ENCODE measurements at regions not wholly inside any gene's neighbourhood (a gene's known extent, or its start where the extent isn't known, plus 50 kb on each side); places are given as distances from the start of the nearest gene placed in this dataset.

DNA sequence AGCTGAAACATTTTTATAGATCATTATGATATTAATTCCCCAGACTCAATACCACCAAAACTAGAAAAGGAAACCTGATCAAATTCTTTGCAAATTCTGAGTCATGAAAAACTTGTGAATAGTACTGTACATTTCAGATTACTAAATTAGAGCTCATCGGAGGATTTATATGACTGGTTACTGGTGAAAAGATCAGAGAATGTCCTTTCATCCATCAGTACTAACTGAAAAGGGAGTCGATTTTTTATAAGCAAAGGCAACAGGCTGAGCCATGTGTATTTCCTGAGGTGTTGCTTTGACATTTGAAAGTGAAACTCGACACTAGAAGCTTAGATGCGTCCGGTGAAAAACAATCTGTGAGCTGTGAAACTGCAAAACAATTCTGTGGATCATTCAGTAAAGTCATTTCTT, 155.7 kb downstream of the TNFSF18 start:
- no peak for DNase-seq

DNA sequence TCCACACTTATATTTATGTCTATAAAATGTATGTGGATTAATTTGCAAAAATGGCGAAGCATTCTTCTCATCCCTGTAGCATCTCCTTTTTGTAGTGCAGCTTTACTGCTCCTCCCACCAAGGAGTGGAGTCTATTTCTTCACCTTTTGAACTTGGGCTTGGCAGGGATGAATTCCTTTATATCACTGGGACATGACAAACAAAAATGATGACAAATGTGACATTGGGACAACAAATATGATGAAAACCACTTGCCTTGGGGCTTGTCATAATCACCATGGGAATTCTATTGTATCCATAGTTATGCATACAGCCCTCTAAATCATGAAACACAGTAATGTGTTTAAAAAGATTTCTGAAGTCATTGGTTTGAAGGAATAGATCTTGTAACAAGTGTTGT, 155.0 kb downstream of the TNFSF18 start:
- no peak for DNase-seq

DNA sequence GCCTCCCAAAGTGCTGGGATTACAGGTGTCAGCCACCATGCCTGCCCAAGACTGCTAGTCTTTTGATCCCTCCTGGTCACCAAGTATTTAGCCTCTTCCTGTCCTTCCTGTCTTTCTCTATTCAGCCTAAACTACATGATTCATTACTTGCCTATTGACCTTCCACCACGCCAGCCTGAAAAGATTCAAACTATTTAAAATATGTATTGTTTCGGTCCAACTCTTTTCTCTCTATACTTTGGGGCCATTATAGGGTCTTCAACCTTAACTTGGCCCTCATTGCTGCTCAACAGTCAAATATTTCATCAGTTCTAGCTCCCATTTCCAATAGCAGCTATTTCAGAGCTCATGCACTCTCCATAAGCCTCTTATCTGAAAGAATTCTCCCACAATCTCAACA, 153.0 kb downstream of the TNFSF18 start:
- no peak for DNase-seq

DNA sequence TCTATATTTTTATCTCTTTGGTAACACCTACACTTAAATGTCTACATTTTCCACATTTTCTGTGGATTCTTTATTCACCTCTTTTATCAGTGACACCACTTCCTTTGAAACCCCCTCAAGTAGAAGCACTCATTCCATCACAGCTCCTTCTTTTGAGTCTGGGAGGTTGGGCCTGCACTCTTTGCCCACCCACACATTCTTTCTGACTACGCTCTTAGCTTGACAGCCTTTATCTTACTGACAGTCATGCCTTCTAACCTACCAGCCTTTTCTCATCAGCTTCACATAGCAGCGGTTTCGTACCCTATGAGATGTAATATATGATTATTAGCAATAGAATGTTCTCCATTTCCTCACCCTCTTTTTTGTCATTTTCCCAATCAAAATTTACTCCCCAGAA, 151.9 kb downstream of the TNFSF18 start:
- no peak for DNase-seq

DNA sequence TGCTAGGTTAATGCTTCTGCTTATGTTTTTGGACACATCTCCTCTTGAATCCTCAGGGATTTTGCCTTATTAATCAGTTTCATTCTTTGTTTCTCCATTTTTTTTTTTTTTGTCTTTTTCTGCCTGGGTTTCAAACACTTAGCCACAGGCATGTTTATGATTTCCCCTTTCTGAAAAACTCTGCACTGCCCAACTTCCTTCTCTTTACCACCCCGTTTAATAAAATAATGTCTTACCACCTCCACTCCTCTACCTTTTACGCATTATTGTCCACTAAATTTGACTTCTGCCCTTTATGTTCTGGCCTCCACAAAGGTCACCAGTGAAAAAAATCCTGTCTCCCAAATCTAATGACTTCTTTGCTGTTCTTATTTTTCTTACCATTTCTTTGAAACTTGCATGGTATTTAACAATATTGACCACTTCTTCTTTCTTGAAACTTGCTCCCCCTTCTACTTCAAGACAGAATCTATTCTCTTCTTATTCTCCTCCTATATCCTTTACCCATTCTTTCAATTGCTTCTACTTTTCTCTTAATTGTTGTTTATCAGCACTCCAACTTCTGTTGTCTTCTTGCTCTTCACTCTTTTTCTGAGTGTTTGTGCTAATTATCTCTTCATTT, 150.3 kb downstream of the TNFSF18 start:
- no peak for DNase-seq

DNA sequence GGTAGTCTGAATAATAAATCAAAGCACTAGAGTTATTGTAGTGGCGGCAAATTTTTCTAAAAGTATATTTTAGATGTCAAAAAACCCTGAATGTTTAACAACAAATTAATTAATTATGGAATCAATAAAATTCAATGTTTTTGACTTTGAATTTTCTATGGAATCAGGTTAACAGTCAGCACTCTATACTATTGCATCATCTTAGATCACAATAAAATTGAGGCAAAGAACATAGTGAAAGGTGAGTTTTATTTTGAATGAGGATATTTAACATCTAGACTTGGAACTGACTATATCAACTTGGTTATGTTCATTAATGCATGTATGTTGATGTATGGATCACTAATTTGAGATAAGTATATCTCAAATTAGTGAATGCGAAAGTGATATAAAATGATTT, 148.5 kb downstream of the TNFSF18 start:
- no peak for DNase-seq

DNA sequence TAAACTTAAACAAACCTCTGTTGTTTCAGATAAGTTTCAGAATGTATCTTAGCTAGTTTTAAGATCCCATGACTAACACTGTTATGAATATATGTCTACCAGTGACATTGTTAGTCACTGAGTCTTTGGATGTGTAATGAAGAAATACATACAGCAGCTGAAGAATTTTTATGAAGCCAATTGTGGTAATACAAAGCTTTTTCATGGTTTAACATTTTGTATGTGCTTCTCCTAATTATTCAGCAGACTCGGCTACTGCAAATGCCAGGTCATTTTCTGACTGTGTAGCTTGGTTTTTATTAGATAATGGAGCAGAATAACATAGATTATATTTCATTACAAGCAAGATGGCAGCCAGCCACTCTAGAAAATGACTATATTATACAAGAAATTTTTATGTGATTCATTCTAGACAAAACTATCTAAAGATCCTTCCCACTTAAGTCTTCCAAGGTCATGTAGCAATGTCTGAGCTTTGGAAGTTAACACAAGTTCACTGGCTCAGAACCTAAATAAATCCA, 147.8 kb downstream of the TNFSF18 start:
- no peak for DNase-seq

DNA sequence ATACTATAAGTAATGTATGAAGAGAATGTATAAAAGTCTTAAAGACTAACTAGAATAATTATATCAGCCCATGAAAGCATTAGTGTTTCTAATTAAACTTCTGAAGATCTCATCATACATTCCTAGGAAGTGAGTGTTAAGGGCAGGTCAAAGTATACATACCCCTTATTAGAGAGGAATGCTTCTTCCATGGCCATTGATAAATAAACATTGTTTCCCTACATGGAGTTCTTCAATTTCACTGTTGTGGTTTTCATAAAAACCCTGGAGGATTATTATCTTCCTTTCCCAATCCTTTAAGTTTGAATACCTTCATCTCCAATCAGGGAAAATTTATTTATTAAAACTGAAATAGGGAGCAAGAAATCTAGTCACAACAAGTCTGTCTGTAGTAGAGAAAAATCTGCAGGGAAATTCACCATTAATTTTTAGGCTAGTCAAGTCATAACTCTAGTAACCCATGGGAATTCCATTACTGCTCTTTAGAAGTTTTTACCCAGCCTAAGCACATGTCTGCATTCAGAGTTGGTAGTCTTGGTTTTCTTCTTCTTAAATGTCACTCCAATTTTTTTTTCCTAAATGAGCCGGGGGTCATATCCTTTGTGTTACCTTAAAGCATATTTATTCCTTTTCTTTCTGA, 147.0 kb downstream of the TNFSF18 start:
- DNase-seq = no peak

DNA sequence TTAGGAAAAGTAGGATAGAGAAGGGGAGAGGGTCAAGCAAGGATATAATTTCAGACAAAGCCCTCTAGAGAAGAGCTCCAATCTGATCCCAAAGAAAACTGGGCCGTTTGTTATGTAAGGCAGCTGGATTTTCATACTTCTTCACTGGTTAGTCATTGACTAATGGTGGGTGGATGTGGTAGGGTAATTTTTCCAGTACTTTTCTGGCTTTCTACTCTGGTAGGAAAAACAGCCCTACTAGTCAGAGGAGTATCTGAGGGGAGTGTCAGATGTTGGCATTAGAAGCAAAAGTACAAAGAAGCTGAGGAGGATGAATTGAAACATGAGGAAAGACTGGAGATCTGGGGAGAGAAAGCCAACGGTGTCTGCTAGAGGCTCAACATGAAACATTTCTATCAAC, 145.3 kb downstream of the TNFSF18 start:
- DNase-seq = no peak

DNA sequence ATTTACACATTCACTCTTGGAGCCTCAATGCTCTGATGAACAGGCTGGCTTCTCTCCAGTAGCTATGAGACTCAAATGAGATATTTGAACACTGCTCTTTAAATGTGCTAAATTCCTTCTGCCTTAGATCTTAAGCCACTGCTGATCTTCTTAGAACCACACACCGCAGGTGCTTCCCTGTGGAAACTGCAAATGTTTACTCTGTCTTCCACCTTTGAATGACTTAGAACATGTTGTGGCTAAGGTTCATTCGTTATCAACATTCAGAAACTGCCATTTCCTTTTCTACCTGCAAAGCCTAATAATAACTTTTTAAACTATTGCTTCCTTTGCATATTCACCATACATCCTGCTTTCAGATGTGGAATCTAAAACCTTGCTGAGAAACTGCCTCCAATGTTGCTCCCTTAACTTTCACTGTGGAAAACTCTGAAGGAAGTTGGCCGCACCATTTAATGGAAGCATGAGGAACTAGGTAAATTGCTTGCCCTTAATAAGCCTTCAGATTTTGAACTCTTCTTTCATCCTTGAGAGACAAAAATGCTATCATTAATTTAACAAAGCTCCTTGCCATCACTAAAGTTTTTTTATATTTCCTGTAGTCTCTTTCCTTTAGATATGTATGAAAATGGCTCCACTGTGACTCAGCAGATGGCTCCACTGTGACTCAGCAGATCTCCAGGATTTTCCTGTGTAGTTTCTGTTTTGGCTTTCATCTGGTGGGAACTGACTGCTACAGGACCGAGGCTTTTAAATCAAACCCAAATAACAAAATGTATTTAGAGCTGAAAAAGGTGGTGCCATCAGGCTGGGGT, 143.8 kb downstream of the TNFSF18 start:
- DNase-seq = no peak

DNA sequence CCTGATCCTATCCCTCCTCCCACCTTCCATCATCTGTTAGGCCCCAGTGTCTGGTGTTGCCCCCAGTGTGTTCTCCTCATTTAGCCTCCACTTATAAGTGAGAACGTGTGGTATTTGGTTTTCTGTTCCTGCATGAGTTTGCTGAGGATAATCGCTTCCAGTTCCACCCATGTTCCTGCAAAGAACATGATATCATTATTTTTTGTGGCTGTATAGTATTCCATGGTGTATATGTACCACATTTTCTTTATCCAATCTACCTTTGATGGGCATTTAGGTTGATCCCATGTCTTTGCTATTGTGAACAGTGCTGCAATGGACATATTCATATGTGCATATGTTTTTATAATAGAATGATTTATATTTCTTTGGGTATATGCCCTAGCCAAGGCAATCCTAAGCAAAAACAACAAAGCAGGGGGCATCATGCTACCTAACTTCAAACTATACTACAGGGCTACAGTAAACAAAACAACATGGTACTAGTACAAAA, 142.9 kb downstream of the TNFSF18 start:
- no peak for DNase-seq

DNA sequence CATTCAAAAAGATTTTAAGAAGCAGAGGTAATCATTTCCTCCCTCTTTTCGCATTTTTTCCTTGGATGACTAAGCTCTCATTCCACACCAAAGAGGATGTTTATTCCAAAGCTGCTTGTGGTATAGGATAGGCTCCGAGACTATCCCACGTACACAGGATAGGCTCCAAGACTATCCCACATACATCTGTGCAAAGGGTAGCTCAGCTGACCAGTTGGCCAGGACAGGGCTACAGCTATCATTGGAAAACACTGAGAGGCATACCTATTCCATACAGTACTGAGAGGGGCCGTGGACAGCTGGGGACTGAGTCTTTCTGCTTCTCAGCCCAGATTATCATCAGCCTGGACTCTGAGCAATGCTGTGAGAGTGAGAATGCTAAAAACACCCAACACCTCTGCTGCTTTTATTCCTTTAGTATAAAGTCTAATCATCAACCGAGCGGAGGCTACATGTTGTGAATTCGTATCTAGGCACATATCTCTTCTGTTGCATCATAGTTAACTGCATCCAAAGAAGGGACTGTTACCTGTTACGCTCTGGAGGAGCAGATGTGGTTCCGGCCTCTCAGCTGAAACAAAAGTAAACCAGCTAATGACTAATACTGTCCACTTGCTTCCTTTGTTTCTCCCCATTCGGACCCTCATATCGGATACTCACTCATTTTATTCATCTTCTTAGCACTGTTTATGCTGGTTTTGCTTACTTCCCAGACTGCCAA, 141.0 kb downstream of the TNFSF18 start:
- no peak for DNase-seq

DNA sequence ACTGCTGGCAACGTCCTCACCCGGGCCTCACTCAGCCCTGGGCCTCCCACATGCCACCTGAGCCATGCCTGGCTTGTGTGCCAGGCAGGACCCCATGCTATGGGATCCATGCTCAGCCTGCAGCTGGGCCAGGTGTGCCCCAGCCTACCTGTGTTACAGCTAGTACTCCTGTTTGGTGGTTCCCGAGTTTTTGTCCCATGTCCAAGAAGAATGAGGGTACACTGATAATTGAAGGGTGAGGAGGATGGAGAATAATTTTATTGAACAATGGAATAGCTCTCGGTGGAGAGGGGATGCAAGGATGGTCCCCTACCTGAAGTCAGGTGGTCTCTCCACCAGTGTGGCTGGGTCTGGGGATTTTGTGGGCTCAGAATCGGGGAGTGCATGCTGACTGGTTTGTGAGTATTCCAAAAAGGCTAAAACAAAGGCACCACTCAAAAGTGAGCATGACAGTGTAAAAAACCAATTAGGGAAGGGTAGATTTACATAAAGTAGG, 137.9 kb downstream of the TNFSF18 start:
- DNase-seq = no peak

DNA sequence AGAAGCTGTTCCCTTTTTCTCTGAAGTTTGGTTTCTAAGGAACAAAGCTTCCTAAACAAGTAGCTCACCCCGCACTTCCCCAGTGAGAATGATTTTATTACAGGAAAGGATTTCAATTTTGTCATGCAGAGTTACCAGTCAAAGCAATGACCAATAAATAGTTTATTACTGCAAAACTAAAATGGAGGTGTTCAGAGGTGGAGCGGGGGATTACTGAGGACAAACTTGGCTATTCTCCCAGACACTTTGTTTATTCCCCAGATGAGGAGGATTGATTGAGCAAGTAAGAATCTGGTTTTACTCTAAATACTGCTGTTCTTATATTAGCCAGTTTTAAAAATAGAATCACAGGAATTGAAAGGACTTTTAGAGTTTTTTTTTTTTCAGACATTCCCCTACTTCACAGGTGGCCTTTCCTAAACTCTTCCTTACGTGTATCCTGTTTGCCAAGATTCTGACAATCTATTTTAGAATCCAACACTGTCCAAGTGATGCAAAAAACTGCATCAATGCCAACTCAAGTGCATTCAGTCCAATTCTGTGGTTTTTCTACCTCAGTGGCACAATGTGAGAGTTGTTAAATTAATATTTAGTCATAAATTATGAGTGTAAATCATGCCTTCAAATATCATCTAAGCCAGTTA, 136.1 kb downstream of the TNFSF18 start:
- no peak for DNase-seq

DNA sequence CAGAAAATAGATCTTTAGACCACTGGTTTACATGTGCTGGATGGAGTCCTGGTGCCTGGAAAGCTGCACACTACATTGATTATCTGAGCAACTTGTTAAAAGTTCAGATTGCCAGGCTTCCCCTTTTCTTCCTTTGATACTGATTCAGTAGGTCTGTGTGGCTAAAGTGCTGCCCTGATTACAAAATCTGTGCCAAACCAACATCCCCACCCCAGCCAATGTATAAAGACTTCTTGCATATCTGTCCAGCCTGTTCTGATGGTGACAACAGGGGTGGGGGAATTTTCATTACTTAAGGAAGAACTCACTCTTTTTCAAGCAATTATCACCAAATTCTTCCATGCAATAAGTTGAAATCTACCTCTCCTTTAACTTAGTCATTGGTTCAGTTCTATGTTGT, 135.5 kb downstream of the TNFSF18 start:
- DNase-seq = no peak

DNA sequence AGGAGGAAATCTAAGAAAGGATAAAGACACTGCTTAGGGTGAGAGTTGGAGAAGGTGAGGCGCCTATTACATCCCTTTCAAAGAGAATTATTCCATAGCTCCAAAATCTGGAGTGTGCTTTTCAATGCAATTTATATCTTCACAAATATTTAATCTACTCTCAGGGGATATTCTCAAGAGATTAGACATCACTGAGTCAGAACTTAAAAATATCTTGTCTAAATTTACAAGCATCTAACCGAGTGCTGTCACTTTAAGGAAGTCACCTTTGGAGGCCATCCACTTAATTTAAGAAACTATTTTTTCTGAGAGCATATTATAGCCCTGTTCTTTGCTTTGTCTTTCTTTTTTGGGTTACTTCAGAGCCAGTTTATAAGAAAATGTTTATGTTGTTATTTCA, 134.6 kb downstream of the TNFSF18 start:
- DNase-seq = no peak

DNA sequence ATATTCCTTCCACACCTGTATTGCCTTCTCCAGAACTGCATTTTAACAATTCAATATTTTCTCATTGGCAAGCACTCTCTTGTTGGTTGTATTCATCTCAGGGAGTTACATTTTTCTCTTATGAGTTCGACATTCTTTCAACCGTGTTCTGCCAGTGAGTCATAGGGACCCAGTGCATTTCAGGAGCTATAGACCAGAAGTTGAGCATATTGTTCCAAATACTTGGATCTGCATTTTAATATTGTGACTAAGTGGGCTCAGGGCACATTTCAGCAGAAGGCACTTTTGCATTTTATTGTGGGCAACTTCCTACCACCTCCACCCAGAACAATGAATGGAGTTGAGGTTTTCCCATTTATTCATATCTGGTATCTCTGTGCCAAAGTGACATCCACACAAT, 132.8 kb downstream of the TNFSF18 start:
- DNase-seq = no peak

DNA sequence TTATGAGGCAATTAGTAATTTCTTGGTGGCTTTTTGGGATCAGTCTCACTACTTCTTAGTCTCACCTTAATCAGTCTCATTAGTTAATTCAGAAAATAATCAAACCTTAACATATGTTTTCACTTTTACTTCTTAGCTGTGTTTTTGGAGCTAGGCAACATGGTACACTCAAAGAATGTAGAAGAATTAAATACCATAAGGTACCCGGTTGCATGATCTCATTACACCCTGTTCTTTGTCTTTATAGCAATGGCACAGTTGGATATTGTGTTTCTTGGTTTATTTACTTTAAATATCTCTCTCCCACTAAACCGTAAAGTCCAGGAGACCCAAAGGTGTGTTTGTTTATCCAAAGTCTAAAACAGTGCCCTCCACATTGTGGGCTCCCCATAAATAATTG, 132.3 kb downstream of the TNFSF18 start:
- DNase-seq = no peak

DNA sequence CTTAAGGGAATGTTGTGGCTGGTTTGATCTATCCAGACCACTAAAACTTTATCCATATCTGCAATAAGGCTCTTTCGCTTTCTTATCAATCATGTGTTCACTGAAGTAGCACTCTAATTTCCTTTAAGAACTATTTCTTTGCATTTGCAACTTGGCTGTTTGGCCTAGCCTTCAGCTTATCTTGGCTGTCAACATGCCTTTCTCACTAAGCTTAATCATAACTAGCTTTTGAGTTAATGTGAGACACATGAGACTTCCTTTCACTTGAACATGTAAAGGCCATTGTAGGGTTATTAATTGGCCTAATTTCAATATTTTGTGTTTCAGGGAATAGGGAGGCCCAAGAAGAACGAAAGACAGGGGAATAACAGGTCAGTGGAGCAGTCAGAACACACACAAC, 124.7 kb downstream of the TNFSF18 start:
- DNase-seq = no peak

DNA sequence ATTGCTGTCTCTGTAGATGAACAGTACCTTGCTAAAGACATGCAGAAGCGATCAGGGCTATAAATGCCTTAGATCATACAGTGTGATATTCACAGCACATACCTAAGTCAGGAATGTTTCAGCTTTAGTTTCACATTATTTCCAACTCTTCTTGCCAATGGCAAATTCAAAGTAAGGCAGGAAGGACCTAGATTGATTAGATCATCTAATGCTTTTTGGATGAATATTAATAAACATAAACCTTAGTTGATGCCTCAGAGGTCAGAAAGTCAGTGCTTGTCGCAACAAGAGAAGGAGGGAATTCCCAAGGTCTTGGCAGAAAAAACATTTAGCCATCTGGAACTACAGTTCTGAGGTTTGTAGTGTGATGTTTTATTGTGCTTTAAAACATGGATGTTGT, 122.3 kb downstream of the TNFSF18 start:
- DNase-seq = no peak

DNA sequence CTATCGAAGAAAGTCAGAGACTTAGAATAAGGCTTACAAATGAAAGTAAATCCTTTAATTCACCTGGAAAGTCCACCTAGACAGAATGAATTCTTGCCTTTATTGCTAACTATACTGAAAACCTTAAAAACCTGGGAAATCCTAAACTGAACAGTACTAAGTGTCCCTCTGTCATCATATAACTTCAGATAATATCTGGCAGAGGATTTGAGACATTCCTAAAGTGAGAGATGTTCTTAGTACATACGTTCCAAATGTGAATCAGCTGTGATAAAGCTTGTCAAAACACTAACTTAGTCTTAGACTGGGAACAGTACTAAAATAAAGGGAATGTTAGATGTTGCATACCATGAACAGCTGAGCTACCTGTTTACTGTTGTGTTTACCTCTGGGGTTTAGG, 121.7 kb downstream of the TNFSF18 start:
- no peak for DNase-seq

DNA sequence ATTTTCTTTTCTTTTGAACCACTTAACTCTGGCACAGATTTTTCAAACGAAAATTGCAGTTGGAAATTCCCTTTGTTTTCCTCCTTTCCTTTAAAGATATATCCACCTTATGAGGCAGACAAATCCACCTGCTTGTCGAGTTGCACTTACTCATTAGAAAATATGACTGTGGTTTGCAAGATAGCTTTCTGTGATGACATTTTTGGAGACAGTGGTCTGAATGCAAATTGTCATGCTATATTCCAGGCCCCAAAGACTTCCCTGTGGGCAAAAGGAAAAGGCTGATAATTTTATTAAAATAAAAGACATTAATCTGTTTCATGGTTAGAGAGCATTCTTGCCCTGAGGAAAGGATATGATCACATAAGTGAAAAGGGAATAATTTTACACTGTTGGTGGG, 120.6 kb downstream of the TNFSF18 start:
- no peak for DNase-seq

DNA sequence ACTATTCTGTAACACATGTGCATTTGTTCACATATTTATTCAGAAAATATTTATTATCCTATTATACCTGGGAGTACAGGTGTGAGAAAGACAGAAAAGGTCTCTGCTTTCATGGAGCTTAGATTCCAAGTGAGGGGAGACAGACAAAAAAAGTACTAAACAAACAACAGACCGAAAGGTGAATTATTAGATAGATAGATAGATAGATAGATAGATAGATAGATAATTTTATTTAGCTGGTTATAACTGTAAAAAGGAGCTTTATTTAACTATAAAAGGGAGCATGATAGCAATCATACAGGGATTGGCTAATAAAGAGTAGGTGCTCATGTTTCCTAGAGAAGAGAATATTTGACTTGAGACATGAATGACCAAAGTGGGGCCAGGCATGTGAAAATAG, 119.4 kb downstream of the TNFSF18 start:
- no peak for DNase-seq
